Stimulated activated CD4-positive, alpha-beta T cell treated with anti-CD3 and anti-CD28 coated beads, Interleukin-15, amount 100 ng/mL, for 1 hour (primary cell): ENCODE measurements at regions not wholly inside any gene's neighbourhood (a gene's known extent, or its start where the extent isn't known, plus 50 kb on each side); places are given as distances from the start of the nearest gene placed in this dataset.

Experiments
- DNase-seq, 2 donors: peaks; one replicate each; pipeline ENCODE4 v3.0.0-alpha.2; 2020; ENCODE audit warnings: low read depth in 1 of 2, low spot score in 1 of 2

DNA sequence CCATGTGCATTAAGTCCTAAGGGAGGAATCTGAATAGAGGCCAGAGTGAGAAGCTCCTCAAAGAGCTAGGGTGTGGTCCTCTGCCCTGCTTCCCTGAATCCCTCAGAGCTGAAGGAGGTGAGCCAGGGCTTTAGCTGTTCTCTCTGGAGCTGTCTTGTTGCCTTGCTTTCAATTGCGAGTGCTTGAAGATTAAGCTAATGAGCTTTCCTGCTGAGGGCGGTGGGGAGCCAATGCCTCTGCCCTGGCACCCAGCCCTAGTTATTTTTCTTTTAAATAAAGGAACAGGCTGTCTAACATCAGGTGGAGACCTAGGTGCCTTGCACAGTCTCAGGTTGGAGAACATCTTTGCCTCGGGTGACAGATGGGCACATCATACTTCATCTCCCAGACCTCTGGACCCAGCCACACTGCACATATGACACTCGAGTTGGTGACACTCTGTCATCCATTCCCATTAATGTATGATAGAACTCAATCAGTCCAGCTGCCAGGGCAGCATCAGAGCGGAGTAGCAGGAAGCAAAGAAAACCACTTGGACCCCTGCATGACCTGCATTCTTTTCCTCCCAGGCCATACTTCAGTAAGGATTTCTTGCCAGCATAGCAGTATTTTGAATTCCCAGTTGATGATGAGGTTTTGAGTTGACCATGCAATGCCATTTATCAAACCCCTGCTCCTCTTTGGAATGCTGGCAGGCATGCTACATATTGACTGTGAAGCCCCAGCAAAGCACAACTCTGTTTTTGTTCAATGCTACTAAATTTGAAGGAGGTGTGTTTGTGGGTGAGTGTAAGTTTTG lies 292.7 kb downstream of the RNF144A start:
- no peak for DNase-seq

GRCh38 chr2:7210712-7211111 lies 293.5 kb downstream of the RNF144A start:
- DNase-seq = no peak

DNA sequence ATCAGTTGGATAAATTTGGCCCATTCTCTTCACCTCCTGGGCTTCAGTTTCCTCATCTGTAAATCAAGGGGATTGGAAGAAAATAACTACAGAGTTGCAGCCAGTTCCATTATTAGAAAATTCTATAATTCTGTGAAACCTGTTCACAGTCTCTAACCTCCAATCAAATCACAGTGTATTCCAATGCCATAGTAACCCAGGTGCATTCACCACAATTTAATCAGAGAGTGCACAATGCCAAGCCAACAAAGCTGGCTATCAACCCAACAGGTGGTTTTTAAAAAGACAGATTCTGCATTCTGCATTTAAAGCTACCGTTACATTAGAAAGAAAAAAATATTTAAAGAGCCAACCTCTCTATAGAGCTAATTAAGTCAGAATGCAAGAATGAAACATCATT lies 308.6 kb downstream of the RNF144A start:
- DNase-seq = no peak

GRCh38 chr2:7226501-7226900 lies 309.3 kb downstream of the RNF144A start:
- DNase-seq = no peak

GRCh38 chr2:7233126-7233525 lies 315.9 kb downstream of the RNF144A start:
- no peak for DNase-seq

DNA sequence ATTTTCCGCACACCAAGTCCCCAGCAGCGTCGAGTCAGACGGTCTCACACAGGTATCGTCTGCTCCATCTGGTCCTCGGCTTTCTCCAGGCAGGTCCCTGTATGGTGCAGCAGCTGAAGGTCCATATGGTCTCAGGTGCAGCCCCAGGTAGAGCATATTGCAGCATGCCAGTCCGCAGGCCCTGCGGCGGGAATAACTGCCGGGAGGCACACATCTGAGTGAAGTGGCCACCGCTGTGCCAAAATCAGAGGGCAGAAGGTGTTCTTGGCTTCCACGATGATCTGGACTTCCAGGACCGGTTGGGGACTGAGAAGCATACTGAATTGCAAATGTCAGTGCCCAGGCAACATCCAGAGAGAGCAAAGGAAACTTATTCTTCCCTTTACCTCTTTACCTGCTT lies 320.3 kb downstream of the RNF144A start:
- no peak for DNase-seq

DNA sequence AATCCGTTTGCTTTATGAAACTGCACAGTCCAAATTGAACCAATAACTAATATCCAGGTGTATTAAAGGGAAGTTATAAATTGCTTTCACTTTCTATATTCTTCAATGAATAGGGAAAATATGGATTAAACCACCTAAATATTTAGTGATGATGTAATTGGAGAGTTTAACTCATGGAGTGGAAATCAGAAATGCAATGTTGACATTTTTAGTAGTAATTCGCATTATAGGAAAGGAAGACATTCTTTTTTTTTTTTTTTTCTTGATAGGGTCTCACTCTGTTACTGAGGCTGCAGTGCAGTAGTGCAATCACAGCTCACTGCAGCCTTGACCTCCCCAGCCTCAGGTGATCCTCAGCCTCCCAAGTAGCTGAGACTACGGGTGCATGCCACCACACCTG lies 321.9 kb downstream of the RNF144A start:
- no peak for DNase-seq

GRCh38 chr2:7241041-7241745 lies 324.0 kb downstream of the RNF144A start:
- DNase-seq = no peak

DNA sequence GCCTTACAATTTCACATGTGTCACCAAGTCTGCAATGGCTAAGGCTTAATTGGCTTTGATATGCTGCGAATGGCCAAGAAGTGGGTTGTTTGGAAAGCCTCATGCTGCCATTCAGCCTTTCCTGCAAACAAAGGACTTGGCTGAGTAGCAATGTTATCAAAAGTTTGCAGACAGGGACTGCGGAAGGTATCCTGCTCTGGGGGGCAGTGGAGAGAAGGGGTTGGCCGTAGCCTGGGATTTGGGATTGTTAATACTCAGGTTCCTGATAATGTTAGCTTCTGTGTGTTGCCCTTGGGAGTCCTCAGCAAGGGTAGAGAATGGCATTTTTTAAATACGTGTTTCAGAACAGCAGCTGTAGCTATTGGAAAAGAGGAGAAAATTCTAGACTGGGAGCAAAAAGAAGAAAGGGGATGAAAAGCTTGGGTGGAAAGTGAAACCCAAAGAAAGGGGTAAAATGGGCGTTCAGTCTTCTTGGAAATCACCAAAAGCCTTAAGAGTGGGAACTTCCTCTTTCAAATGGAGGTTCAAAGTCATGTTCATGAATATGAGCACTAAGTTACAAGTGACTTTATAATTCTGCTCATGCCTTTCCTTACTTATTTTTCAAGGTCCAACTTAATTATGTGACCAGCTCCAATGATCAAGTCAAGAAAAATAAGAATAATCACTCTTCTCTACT lies 325.1 kb downstream of the RNF144A start:
- no peak for DNase-seq

GRCh38 chr2:7243276-7243675 lies 326.1 kb downstream of the RNF144A start:
- no peak for DNase-seq

GRCh38 chr2:7256377-7256776 lies 339.2 kb downstream of the RNF144A start:
- no peak for DNase-seq

DNA sequence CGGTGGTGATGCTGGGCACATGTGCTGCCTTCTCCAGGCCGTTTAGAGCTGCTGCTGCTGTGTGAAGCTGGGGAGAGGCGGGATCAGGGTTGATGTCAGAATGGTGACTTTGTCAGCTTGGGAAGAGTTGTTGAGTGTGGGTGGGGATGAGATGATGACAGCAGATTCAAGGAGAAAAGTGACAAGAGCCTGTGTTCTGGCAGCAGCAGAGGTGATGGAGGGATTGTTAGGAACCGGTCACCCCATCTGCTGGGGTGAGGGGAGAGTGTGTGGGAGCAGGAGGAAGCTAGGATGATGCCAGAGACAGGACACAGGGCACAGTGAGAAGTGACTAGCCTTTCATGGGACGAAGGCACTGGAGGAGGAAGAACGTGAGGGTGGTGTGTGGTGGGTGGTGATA lies 345.5 kb downstream of the RNF144A start:
- DNase-seq = no peak

DNA sequence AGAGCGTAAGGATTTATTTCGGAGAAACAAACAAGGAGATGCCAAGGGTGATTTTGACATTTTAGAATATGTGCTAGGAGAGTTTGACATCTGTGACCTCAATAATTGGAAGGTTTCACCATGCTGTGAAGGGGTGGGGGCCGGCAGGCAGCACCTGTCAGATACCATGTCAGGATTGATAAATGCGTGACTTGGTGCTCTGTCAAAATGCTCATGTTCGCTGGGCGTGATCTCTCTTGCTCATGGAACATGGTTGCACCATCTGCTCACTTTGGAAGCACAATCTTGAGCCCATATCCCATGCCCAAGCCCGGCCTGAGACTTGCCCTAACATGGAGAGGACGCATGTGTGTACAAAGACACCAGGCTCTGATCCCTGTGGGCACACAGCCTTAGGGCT lies 347.6 kb downstream of the RNF144A start:
- DNase-seq = no peak

GRCh38 chr2:7265286-7265685 lies 348.1 kb downstream of the RNF144A start:
- no peak for DNase-seq

- DNase-seq = no peak
These were observed 352.0 kb downstream of the RNF144A start for GRCh38 chr2:7269106-7269643.

DNA sequence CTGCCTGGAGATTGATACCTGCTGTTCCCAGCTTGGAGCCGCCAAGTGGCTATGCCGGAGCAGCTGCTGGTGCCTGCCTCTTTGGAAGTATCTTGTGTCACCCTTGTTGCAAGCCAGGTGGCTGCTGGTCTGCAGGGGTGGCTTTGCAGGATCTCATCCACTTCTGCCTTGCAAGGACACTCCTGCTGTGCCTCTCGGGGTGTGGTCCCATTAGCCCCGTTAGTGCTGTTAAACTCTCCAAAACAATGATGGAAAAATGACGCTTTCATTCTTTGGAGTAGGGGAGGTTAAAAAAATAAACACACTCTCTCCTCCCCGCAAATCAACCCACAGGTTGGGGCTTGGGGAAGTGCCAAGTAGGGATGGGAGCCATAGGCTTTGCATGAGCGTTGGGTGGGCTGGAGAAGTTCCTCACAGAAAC lies 352.8 kb downstream of the RNF144A start:
- no peak for DNase-seq

GRCh38 chr2:7272210-7272609 lies 355.0 kb downstream of the RNF144A start:
- DNase-seq = no peak

- no peak for DNase-seq
These were observed 361.8 kb downstream of the RNF144A start for GRCh38 chr2:7278984-7279383.

- no peak for DNase-seq
These were observed 362.3 kb downstream of the RNF144A start for GRCh38 chr2:7279421-7279949.

DNA sequence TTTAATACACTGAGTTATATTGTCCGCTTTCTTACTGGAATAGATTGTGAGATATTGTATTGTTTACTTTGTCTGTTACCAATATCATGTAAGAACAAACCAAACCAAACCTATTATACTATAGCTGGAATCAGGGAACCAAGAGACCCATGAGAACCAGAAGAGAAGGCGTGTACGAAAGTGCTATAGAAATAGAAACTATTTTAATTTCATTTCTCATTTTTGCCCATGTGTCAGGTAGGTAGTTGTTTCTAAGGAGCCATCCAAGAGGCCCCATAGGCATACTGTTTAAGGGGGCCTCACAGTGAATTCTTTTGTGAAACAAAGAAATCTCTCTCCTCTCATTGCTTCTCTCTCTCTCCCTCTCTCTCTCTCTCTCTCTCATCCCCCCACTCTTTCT lies 363.6 kb downstream of the RNF144A start:
- DNase-seq = no peak
